AG09309 (cell line): ENCODE measurements at regions not wholly inside any gene's neighbourhood (a gene's known extent, or its start where the extent isn't known, plus 50 kb on each side); places are given as distances from the start of the nearest gene placed in this dataset.

Experiments used
- DNase-seq: peaks from one replicate; pipeline ENCODE4 v3.0.0-alpha.2; 2010; ENCODE audit warnings: low read depth
- H3K4me3 ChIP-seq: 2 replicates; pipeline ENCODE4 v1.5.1; 2011; ENCODE audit warnings: mild to moderate bottlenecking, low read depth, low read length, moderate library complexity; ENCODE audit not compliant: control insufficient read depth
- TF ChIP-seq, protein P1 (sequence below): IDR thresholded peaks from 2 replicates; pipeline ENCODE4 v1.5.1; 2011; ENCODE audit warnings: mild to moderate bottlenecking, low read depth, low read length, inconsistent platforms; ENCODE audit not compliant: insufficient read depth, control insufficient read depth; ENCODE audit errors: missing control alignments

DNA sequence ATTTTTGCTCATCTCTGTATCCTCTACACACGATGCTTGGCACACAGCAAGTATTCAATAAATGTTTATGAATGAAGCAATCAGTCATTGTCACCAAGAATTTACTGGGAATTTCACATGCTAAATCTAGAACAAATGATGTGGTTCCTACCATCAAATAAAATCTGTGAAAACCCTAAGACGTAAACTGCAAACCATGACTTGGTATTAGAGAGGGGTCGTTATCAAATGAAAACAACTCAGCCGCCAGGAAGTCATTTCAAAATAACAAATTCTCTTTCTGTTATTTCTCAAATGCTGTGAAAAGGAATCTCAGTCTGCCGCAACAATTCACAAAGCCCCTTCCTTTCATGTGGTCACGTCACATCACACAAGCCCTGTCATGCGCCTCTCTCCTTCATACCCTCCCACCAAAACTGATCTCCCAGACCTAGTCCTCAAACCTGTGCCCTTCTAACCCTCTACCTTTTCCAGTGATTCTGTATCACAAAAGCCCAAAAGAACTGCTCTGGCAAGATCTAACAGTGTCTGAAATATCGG is 173.6 kb downstream of the DEPDC1B start:
- DNase-seq = no peak
- H3K4me3 ChIP-seq = no peak overlapping the region
- TF ChIP-seq, protein P1, sequence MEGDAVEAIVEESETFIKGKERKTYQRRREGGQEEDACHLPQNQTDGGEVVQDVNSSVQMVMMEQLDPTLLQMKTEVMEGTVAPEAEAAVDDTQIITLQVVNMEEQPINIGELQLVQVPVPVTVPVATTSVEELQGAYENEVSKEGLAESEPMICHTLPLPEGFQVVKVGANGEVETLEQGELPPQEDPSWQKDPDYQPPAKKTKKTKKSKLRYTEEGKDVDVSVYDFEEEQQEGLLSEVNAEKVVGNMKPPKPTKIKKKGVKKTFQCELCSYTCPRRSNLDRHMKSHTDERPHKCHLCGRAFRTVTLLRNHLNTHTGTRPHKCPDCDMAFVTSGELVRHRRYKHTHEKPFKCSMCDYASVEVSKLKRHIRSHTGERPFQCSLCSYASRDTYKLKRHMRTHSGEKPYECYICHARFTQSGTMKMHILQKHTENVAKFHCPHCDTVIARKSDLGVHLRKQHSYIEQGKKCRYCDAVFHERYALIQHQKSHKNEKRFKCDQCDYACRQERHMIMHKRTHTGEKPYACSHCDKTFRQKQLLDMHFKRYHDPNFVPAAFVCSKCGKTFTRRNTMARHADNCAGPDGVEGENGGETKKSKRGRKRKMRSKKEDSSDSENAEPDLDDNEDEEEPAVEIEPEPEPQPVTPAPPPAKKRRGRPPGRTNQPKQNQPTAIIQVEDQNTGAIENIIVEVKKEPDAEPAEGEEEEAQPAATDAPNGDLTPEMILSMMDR = no peak

DNA sequence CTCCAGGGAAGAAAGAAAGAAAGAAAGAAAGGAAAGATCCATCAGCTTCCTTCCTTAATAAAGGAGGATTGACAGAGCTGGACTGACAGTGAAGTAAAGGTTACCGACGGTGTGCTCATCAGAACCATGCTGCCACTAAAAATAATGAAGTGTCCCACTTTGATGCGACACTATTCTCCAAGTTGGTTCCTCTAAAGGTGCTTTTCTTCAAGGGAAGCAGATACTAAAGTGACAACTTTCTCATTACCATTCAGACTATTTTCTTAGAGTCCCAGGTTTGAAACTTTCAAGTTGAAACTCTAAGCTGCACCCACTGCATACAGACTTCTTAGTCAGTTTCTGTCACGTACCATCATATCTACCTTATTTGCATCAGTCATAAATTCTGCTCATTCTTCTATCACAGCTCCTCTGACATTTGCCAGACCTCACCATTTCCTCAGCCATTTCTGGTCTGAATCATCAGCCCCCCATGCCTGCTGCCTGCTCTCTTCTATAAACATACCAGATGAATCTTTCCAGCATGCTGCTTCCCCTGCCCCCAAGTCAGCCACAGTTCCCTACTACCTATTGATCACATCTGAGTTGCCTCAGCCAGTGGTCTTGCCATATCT is 177.6 kb downstream of the DEPDC1B start:
- no peak for DNase-seq
- no peak overlapping the region for H3K4me3 ChIP-seq
- TF ChIP-seq, protein P1 = no peak

DNA sequence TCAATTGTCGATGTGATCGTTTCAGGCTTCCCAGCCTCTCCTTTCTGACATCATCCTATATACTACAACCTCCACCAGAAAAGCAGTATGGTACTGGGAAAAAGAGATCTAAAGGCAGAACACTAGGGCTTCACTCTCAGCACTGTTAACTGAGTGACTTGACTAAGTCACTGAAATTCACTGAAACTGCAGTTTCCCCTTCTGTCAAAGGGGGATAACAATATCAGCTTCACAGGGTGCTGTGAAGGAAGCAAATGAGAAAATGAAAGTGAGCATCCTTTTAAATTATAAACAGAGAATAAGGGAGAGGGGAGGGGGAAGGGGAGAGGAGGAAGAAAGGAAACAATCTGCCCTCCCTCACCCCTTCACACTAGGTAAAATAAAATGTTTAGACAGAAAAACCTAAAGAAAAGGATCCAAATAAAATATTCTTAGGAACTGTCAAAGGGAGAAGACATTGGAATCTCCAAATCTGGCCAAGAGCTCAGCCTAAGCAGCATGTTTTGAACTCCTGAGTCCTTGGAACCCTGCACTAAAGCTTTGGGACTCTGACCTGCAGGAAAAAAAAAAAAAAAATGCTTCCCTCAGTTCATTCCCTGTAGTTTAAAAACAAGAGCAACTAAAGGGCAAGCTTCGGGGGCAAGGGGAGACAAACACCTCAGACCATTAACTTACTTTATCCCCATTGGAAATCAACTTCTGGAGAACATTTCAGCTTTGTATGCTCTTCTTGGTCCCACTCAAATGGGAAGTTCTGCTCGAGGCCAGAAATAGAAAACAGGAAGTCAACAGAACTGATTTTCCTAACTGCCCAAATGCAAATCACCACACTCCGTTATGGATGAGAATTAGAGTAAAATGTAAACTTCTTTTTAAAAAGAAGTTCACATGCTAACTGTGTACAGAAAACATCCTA is 178.3 kb downstream of the DEPDC1B start:
- DNase-seq = no peak
- TF ChIP-seq, protein P1 = no peak

DNA sequence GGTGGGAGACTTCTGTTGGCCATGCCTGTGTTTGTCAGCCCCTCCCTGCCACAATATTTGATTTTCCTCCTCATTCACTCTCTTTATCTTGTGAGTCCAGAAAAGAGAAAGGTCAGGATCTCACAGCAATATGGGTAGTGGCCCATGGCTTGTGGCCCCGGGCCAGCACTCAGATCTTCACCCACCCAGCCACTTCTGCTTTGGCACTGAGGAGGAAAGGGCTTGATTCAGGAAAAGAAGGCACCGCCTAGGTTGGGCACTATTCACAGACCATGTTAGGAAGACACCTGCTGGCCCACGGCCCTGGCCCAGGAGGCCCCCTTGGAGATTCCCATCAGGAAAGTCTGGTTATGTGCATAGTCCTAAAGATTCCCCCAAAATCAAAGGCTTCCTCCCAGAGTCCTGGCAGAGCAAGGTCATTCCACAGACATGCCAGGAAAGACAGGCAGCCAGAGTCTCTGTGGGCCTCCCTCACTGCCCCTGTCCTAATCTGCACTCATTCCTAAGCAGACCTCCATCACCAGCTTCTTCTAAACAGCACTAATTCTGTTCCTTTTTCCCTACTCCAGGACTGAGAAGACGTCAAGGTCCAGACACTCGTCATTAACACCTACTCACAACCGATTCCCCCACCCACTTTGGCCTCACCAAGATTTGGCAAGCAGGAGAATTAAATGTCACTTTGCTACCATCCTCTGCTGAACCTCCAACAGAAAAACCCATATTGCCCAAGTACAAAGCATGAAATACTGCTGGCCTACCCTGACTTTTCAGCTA is 179.3 kb downstream of the DEPDC1B start:
- DNase-seq = no peak
- H3K4me3 ChIP-seq = no peak overlapping the region
- TF ChIP-seq, protein P1 = no peak

More for the DNA sequence above, 178.3 kb downstream of the DEPDC1B start:
- no peak overlapping the region for H3K4me3 ChIP-seq

DNA sequence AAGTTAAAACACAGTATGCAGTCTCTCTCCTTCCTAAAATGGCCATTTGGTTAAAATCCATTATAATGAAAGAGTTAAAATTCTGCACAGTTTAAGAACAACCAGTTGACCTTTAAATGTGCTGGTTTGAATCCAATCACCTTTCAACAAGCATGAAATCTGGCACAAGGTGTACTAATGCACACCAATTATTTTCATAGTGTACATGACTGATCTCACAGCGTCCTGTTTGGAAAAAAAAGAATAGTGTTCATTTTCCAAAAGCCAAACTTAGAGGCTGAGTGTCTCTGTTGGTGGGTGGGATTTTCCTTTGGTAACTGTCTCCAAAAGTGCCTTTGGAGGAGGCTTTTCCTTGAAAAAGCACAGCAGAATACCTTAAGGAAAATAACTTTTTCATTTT is 180.6 kb downstream of the DEPDC1B start:
- TF ChIP-seq, protein P1 = no peak
- no peak for DNase-seq
- no peak overlapping the region for H3K4me3 ChIP-seq

DNA sequence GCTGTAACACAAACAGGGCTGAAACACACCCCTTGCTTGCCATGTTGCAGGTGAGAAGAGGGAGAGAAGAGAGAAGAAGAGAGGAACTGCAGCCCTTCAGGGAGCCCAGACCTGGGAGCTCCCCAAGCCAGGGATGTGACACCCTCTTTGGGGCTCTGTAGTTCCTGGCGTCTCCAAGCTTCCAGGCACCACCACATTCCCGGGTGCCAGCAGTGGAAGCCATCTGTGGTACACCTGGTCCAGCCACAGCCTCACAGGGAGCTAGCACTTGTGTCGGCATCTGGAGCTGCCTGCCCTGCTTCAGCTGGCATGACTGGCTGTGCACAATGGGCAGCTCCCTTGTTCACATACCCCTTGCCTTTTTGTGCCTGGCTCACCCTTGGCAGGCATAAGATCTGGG is 182.1 kb downstream of the DEPDC1B start:
- no peak for DNase-seq
- TF ChIP-seq, protein P1 = no peak
- H3K4me3 ChIP-seq = no peak overlapping the region
